NCI-H446 treated with DMSO at 0.1 percent for 48 hours (cell line): ENCODE measurements at regions not wholly inside any gene's neighbourhood (a gene's known extent, or its start where the extent isn't known, plus 50 kb on each side); places are given as distances from the start of the nearest gene placed in this dataset.
"Not testable (repeated sequence)": the region's sequence is repeated elsewhere in the genome, so short reads cannot be mapped to it uniquely, and the experiment has no call there.

Experiments
- DNase-seq: peaks from one replicate; lab custom pipeline; 2025; lab: John Stamatoyannopoulos, UW

GRCh38 chr5:107772418-107773310 lies 101.9 kb upstream of the EFNA5 start:
- no peak for DNase-seq

- DNase-seq = no peak
Measured at GRCh38 chr5:107771926-107772325, 101.2 kb upstream of the EFNA5 start.

- no peak for DNase-seq
Measured at GRCh38 chr5:107770051-107770450, 99.3 kb upstream of the EFNA5 start.

- no peak for DNase-seq
Measured at GRCh38 chr5:107769519-107769918, 98.8 kb upstream of the EFNA5 start.

GRCh38 chr5:107766972-107767371 lies 96.2 kb upstream of the EFNA5 start:
- no peak for DNase-seq

- no peak for DNase-seq
Measured at GRCh38 chr5:107766439-107766838, 95.7 kb upstream of the EFNA5 start.

- DNase-seq = no peak
Measured at GRCh38 chr5:107765805-107766063, 95.0 kb upstream of the EFNA5 start.

GRCh38 chr5:107764976-107765804 lies 94.5 kb upstream of the EFNA5 start:
- no peak for DNase-seq

- no peak for DNase-seq
Measured at GRCh38 chr5:107764282-107764681, 93.5 kb upstream of the EFNA5 start.

GRCh38 chr5:107753427-107753826 lies 82.7 kb upstream of the EFNA5 start:
- DNase-seq = no peak

- no peak for DNase-seq
Measured at GRCh38 chr5:107744418-107745330, 73.9 kb upstream of the EFNA5 start.

- no peak for DNase-seq
Measured at GRCh38 chr5:107743373-107744000, 72.8 kb upstream of the EFNA5 start.

- no peak for DNase-seq
Measured at GRCh38 chr5:107739661-107740060, 68.9 kb upstream of the EFNA5 start.

GRCh38 chr5:107736638-107737037 lies 65.9 kb upstream of the EFNA5 start:
- no peak for DNase-seq

GRCh38 chr5:107736089-107736488 lies 65.4 kb upstream of the EFNA5 start:
- not testable (repeated sequence) for DNase-seq

- DNase-seq = no peak
Measured at GRCh38 chr5:107735558-107735957, 64.8 kb upstream of the EFNA5 start.

GRCh38 chr5:107726896-107727295 lies 56.2 kb upstream of the EFNA5 start:
- DNase-seq = no peak

GRCh38 chr5:107724642-107725041 lies 53.9 kb upstream of the EFNA5 start:
- no peak for DNase-seq

- not testable (repeated sequence) for DNase-seq
Measured at GRCh38 chr5:107721241-107721640, 50.5 kb upstream of the EFNA5 start.
